K562 (cell line): ENCODE measurements at regions not wholly inside any gene's neighbourhood (a gene's known extent, or its start where the extent isn't known, plus 50 kb on each side); places are given as distances from the start of the nearest gene placed in this dataset.

Experiments used
- ATAC-seq: fragments of 200-7000 bp; cut with Tn5 transposase; 3 replicates; pipeline ENCODE4 v1.9.1; 2020; ENCODE audit warnings: moderate library complexity
- BruUV-seq: library from RNA; stranded (reverse); fragments of 400-500 nt; replicated peaks from 2 replicates; lab custom pipeline; 2021; lab: Mats Ljungman, UMichigan
- CTCF ChIA-PET: fragments of 300-600 bp; formaldehyde crosslinking; extraction: SDS; loops from one replicate; lab custom pipeline; 2021; ENCODE audit warnings: low intra/inter-chr PET ratio; lab: Yijun Ruan, JAX
- POLR2A ChIA-PET: fragments of 300-600, 350-650 bp; sonication (Branson Sonifier 250); formaldehyde crosslinking; extraction: SDS; loops from one replicate; lab custom pipeline; 2021; ENCODE audit warnings: antibody characterized with exemption, inconsistent platforms; lab: Yijun Ruan, JAX
- DNase-seq, 4 experiments: peaks; one replicate each; pipeline versions ENCODE4 v3.0.0 to v3.0.0-alpha.2; 2011 to 2018; ENCODE audit warnings: low spot score in 3 of 4, mixed read lengths in 3 of 4; ENCODE audit errors: extremely low read depth in 1 of 4
- FAIRE-seq: peaks from 2 replicates; lab custom pipeline; 2011; peaks lifted over from hg19 to GRCh38; lab: Jason Lieb, UNC
- H2AFZ ChIP-seq: 2 replicates; pipeline ENCODE4 v1.6.0; 2011; ENCODE audit warnings: low read depth, low read length, control low read depth, inconsistent platforms
- H3K27ac ChIP-seq: fragments of 200-600 bp; 3 replicates; pipeline ENCODE4 v1.8.0; 2011; ENCODE audit warnings: low read depth, mild to moderate bottlenecking, control low read depth, inconsistent platforms, low read length, moderate library complexity, mixed read lengths; ENCODE audit errors: extremely low read depth
- H3K27me3 ChIP-seq, 2 experiments: fragments of 300-600 bp in 1 of 2; 2 replicates in 1 of 2; 3 replicates in 1 of 2; pipeline versions ENCODE4 v1.6.0 to v1.8.0; 2011; ENCODE audit warnings: inconsistent platforms in 2 of 2, low read length in 2 of 2, mild to moderate bottlenecking in 1 of 2, mixed read lengths in 1 of 2, moderate library complexity in 1 of 2; ENCODE audit not compliant: control insufficient read depth in 2 of 2, insufficient read depth in 2 of 2
- H3K36me3 ChIP-seq: fragments of 300-600 bp; 3 replicates; pipeline ENCODE4 v1.8.0; 2011; ENCODE audit warnings: mild to moderate bottlenecking, low read length, inconsistent platforms; ENCODE audit not compliant: control insufficient read depth, insufficient read depth
- H3K4me1 ChIP-seq, 2 experiments: fragments of 200-600 bp in 1 of 2; replicated peaks in 1 of 2; 2 replicates in 1 of 2; 3 replicates in 1 of 2; pipeline versions ENCODE4 v1.5.1 to v1.8.0; 2011; ENCODE audit warnings: inconsistent platforms in 2 of 2, low read length in 2 of 2, mild to moderate bottlenecking in 1 of 2, mixed read lengths in 1 of 2, moderate library complexity in 1 of 2; ENCODE audit not compliant: control insufficient read depth in 2 of 2, insufficient read depth in 2 of 2
- H3K4me2 ChIP-seq: 2 replicates; pipeline ENCODE4 v1.6.1; 2011; ENCODE audit warnings: low read length, control low read depth, inconsistent platforms, mixed read lengths; ENCODE audit not compliant: insufficient read depth
- H3K4me3 ChIP-seq: fragments of 200-600 bp; sonication (generic), shearing (Covaris generic); 2 replicates; pipeline ENCODE4 v1.5.1; 2016; ENCODE audit warnings: control low read depth, inconsistent platforms
- H3K79me2 ChIP-seq: fragments of 200-600 bp; 3 replicates; pipeline ENCODE4 v1.8.0; 2011; ENCODE audit warnings: low read length, inconsistent platforms; ENCODE audit not compliant: control insufficient read depth, insufficient read depth
- H3K9ac ChIP-seq, 2 experiments: 2 replicates each; pipeline versions ENCODE4 v1.6.0 to v1.6.1; 2011; ENCODE audit warnings: low read depth in 2 of 2, low read length in 2 of 2, control low read depth in 1 of 2, inconsistent platforms in 1 of 2, mild to moderate bottlenecking in 1 of 2, mixed read lengths in 1 of 2; ENCODE audit not compliant: insufficient read depth in 1 of 2
- H3K9me1 ChIP-seq: one replicate; pipeline ENCODE4 v1.6.0; 2011; ENCODE audit warnings: inconsistent platforms, mild to moderate bottlenecking, low read length, moderate library complexity; ENCODE audit not compliant: control insufficient read depth, insufficient read depth
- H3K9me3 ChIP-seq: replicated peaks from 2 replicates; pipeline ENCODE4 v1.5.1; 2011; ENCODE audit warnings: low read depth, low read length, inconsistent platforms; ENCODE audit not compliant: control insufficient read depth, insufficient read depth
- H4K20me1 ChIP-seq: replicated peaks from 2 replicates; pipeline ENCODE4 v1.6.1; 2011; ENCODE audit warnings: low read length, inconsistent platforms, mixed read lengths; ENCODE audit not compliant: control insufficient read depth, insufficient read depth
- DPF2 ChIP-seq: fragments of 450-650 bp; IDR thresholded peaks from 2 replicates; pipeline ENCODE4 v1.6.1; 2016
- ELF2 ChIP-seq: fragments of 250-450 bp; sonication (Bioruptor Pico); IDR thresholded peaks from 2 replicates; pipeline ENCODE4 v1.5.0; 2021; ENCODE audit warnings: mild to moderate bottlenecking
- ELK3 ChIP-seq: fragments of 450-650 bp; formaldehyde crosslinking; IDR thresholded peaks from 2 replicates; pipeline ENCODE4 v1.4.0; 2020; ENCODE audit warnings: mild to moderate bottlenecking
- FOXJ2 ChIP-seq: fragments of 200-800 bp; sonication (Bioruptor generic); IDR thresholded peaks from 2 replicates; pipeline ENCODE4 v1.6.1; 2016; ENCODE audit warnings: missing genetic modification characterization, missing compliant biosample characterization
- FOXO4 ChIP-seq: fragments of 450-650 bp; formaldehyde crosslinking; IDR thresholded peaks from 2 replicates; pipeline ENCODE4 v1.4.0; 2020; ENCODE audit warnings: mild to moderate bottlenecking, moderate library complexity
- KDM1A ChIP-seq, 2 experiments: fragments of 450-650 bp; IDR thresholded peaks; 2 replicates each; pipeline ENCODE4 v1.6.1; 2016; ENCODE audit warnings: mild to moderate bottlenecking in 2 of 2
- KLF13 ChIP-seq: fragments of 450-650 bp; IDR thresholded peaks from 2 replicates; pipeline ENCODE4 v1.6.1; 2016; ENCODE audit warnings: missing genetic modification characterization, low read depth, mild to moderate bottlenecking, missing compliant biosample characterization, moderate library complexity, borderline replicate concordance
- MAZ ChIP-seq, 2 experiments: fragments of 450-650 bp in 1 of 2; sonication (generic) in 1 of 2; formaldehyde crosslinking; IDR thresholded peaks in 1 of 2; conservative IDR thresholded peaks in 1 of 2; 2 replicates each; pipeline versions ENCODE4 v1.4.0 to v1.5.0; 2020; ENCODE audit warnings: mild to moderate bottlenecking in 1 of 2, missing genetic modification reagents in 1 of 2
- PURB ChIP-seq: sonication (generic); formaldehyde crosslinking; IDR thresholded peaks from 2 replicates; pipeline ENCODE4 v1.9.0; 2021; ENCODE audit warnings: low read depth, mild to moderate bottlenecking, missing genetic modification reagents
- RAD51 ChIP-seq: fragments of 450-650 bp; IDR thresholded peaks from 2 replicates; pipeline ENCODE4 v1.7.1; 2016; ENCODE audit warnings: low read depth, mild to moderate bottlenecking, borderline replicate concordance
- RBM34 ChIP-seq: fragments of 200-400 bp; formaldehyde crosslinking; IDR thresholded peaks from 2 replicates; pipeline ENCODE4 v1.6.1; 2018; ENCODE audit warnings: low read length, borderline replicate concordance; ENCODE audit not compliant: insufficient read depth
- SAFB ChIP-seq: fragments of 200-400 bp; formaldehyde crosslinking; IDR thresholded peaks from 2 replicates; pipeline ENCODE4 v1.6.1; 2017; ENCODE audit warnings: low read depth, low read length, borderline replicate concordance
- STAT5A ChIP-seq: IDR thresholded peaks from 2 replicates; pipeline ENCODE4 v1.6.1; 2012; ENCODE audit warnings: low read length, inconsistent platforms, borderline replicate concordance
- ZBTB26 ChIP-seq: fragments of 450-650 bp; formaldehyde crosslinking; IDR thresholded peaks from 2 replicates; pipeline ENCODE4 v1.4.0; 2022; ENCODE audit warnings: missing genetic modification characterization
- ZNF133 ChIP-seq: fragments of 250-450 bp; sonication (Bioruptor Pico); IDR thresholded peaks from 2 replicates; pipeline ENCODE4 v1.4.0; 2020; ENCODE audit warnings: mild to moderate bottlenecking
- ZNF507 ChIP-seq: conservative IDR thresholded peaks from 2 replicates; pipeline ENCODE4 v1.6.1; 2017; ENCODE audit warnings: missing genetic modification characterization, missing compliant biosample characterization
- WGBS: fragments of 100-300 bp; shearing (Covaris generic); methylation state at CpG from one replicate; pipeline ENCODE4 v1.1.6; 2016; ENCODE audit warnings: low coverage, mixed read lengths; ENCODE audit not compliant: insufficient coverage; ENCODE audit errors: missing lambda C conversion rate; 5-methylcytosine and 5-hydroxymethylcytosine counted together
- in situ Hi-C: fragments of 300-500 bp; cut with MboI; formaldehyde crosslinking; loops from 4 replicates; pipeline ENCODE4 v1.15.0; 2018; ENCODE audit warnings: inconsistent platforms, mixed read lengths
- intact Hi-C: fragments of 100-400 bp; cut with micrococcal nuclease; formaldehyde crosslinking; loops from 2 replicates; pipeline ENCODE4 v1.14.2; 2022

DNA sequence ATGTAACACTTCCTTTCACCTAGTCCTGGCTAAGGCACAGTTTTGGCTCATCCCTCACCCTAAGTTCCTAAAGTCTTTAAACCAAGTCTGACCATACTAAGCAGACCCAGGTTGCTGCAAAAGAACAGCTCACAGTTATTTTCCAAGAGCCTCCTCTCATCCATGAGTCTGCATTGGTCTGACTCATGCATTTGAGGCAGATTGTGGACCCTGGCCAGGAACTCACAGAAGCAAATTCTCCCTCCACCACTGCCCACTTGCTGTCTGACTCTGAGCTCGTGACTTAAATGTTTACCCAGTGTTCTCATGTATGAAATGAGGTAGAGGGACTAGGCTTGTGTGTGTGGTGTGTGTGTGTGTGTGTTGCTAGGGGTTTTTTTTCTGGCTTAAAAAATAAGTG, 1272.8 kb downstream of the TYW1 start:
- CTCF ChIA-PET: no interaction called here
- 0% methylated on average over 1 of the region's 1 CpG for WGBS
- Histone ChIP-seq H3K9me3 (0 out of 2 replicates have a peak, but pooled peaks cover 2% of the 10 kb centered on the region), H3K4me3 (no peak overlapping the region), H4K20me1 (no peaks in the 10 kb centered on the region), H3K9me1 (no peaks in the 10 kb centered on the region), H3K9ac (no peak overlapping the region), H3K27me3 (no peaks in the 10 kb centered on the region), H3K27ac (no peak overlapping the region), H3K36me3 (no peaks in the 10 kb centered on the region), H3K4me1 (no peaks in the 10 kb centered on the region), H3K4me2 (no peak overlapping the region), H3K79me2 (no peaks in the 10 kb centered on the region), H2AFZ (no peak overlapping the region)
- in situ Hi-C loops: no loop called here
- POLR2A ChIA-PET: interaction anchor here (0.6 kb wide), 1 partner anchor 366 kb away, joined by 3 read pairs; no protein-coding TSS in a partner anchor
- no peak for FAIRE-seq
- ATAC-seq: no peak
- no peak for TF ChIP-seq ELK3 (CRISPR knock-in tag)
- no peak for TF ChIP-seq KLF13
- no peak for TF ChIP-seq STAT5A
- no peak for TF ChIP-seq ZNF133 (CRISPR knock-in tag)
- TF ChIP-seq ELF2: no peak
- no peak for TF ChIP-seq FOXO4 (CRISPR knock-in tag)
- no peak for TF ChIP-seq RAD51
- no peak for TF ChIP-seq DPF2
- TF ChIP-seq FOXJ2 (tag): no peak
- no peak for TF ChIP-seq RBM34
- TF ChIP-seq PURB (CRISPR knock-in tag): no peak
- no peak for TF ChIP-seq KDM1A (IDR thresholded peaks at IDR 0.05)
- TF ChIP-seq SAFB: no peak
- TF ChIP-seq ZBTB26 (CRISPR knock-in tag): no peak
- no peak for TF ChIP-seq MAZ (CRISPR knock-in tag; conservative IDR thresholded peaks at IDR 0.05 in 1 of 2, IDR thresholded peaks at IDR 0.05 in 1 of 2)
- TF ChIP-seq ZNF507 (tag): no peak
- no TSS peak for BruUV-seq
- intact Hi-C loops: no loop called here
- DNase-seq: no peak
